K562 (cell line): ENCODE measurements at regions not wholly inside any gene's neighbourhood (a gene's known extent, or its start where the extent isn't known, plus 50 kb on each side); places are given as distances from the start of the nearest gene placed in this dataset.

Experiments
- ATAC-seq: fragments of 200-7000 bp; cut with Tn5 transposase; 3 replicates; pipeline ENCODE4 v1.9.1; 2020; ENCODE audit warnings: moderate library complexity
- BruUV-seq: library from RNA; stranded (reverse); fragments of 400-500 nt; replicated peaks from 2 replicates; lab custom pipeline; 2021; lab: Mats Ljungman, UMichigan
- CTCF ChIA-PET: fragments of 300-600 bp; formaldehyde crosslinking; extraction: SDS; loops from one replicate; lab custom pipeline; 2021; ENCODE audit warnings: low intra/inter-chr PET ratio; lab: Yijun Ruan, JAX
- POLR2A ChIA-PET: fragments of 300-600, 350-650 bp; sonication (Branson Sonifier 250); formaldehyde crosslinking; extraction: SDS; loops from one replicate; lab custom pipeline; 2021; ENCODE audit warnings: antibody characterized with exemption, inconsistent platforms; lab: Yijun Ruan, JAX
- DNase-seq, 4 experiments: peaks; one replicate each; pipeline versions ENCODE4 v3.0.0 to v3.0.0-alpha.2; 2011 to 2018; ENCODE audit warnings: low spot score in 3 of 4, mixed read lengths in 3 of 4; ENCODE audit errors: extremely low read depth in 1 of 4
- FAIRE-seq: peaks from 2 replicates; lab custom pipeline; 2011; peaks lifted over from hg19 to GRCh38; lab: Jason Lieb, UNC
- H2AFZ ChIP-seq: 2 replicates; pipeline ENCODE4 v1.6.0; 2011; ENCODE audit warnings: low read depth, low read length, control low read depth, inconsistent platforms
- H3K27ac ChIP-seq: fragments of 200-600 bp; 3 replicates; pipeline ENCODE4 v1.8.0; 2011; ENCODE audit warnings: low read depth, mild to moderate bottlenecking, control low read depth, inconsistent platforms, low read length, moderate library complexity, mixed read lengths; ENCODE audit errors: extremely low read depth
- H3K27me3 ChIP-seq, 2 experiments: fragments of 300-600 bp in 1 of 2; 2 replicates in 1 of 2; 3 replicates in 1 of 2; pipeline versions ENCODE4 v1.6.0 to v1.8.0; 2011; ENCODE audit warnings: inconsistent platforms in 2 of 2, low read length in 2 of 2, mild to moderate bottlenecking in 1 of 2, mixed read lengths in 1 of 2, moderate library complexity in 1 of 2; ENCODE audit not compliant: control insufficient read depth in 2 of 2, insufficient read depth in 2 of 2
- H3K36me3 ChIP-seq: fragments of 300-600 bp; 3 replicates; pipeline ENCODE4 v1.8.0; 2011; ENCODE audit warnings: mild to moderate bottlenecking, low read length, inconsistent platforms; ENCODE audit not compliant: control insufficient read depth, insufficient read depth
- H3K4me1 ChIP-seq, 2 experiments: fragments of 200-600 bp in 1 of 2; replicated peaks in 1 of 2; 2 replicates in 1 of 2; 3 replicates in 1 of 2; pipeline versions ENCODE4 v1.5.1 to v1.8.0; 2011; ENCODE audit warnings: inconsistent platforms in 2 of 2, low read length in 2 of 2, mild to moderate bottlenecking in 1 of 2, mixed read lengths in 1 of 2, moderate library complexity in 1 of 2; ENCODE audit not compliant: control insufficient read depth in 2 of 2, insufficient read depth in 2 of 2
- H3K4me2 ChIP-seq: 2 replicates; pipeline ENCODE4 v1.6.1; 2011; ENCODE audit warnings: low read length, control low read depth, inconsistent platforms, mixed read lengths; ENCODE audit not compliant: insufficient read depth
- H3K4me3 ChIP-seq: fragments of 200-600 bp; sonication (generic), shearing (Covaris generic); 2 replicates; pipeline ENCODE4 v1.5.1; 2016; ENCODE audit warnings: control low read depth, inconsistent platforms
- H3K79me2 ChIP-seq: fragments of 200-600 bp; 3 replicates; pipeline ENCODE4 v1.8.0; 2011; ENCODE audit warnings: low read length, inconsistent platforms; ENCODE audit not compliant: control insufficient read depth, insufficient read depth
- H3K9ac ChIP-seq, 2 experiments: 2 replicates each; pipeline versions ENCODE4 v1.6.0 to v1.6.1; 2011; ENCODE audit warnings: low read depth in 2 of 2, low read length in 2 of 2, control low read depth in 1 of 2, inconsistent platforms in 1 of 2, mild to moderate bottlenecking in 1 of 2, mixed read lengths in 1 of 2; ENCODE audit not compliant: insufficient read depth in 1 of 2
- H3K9me1 ChIP-seq: one replicate; pipeline ENCODE4 v1.6.0; 2011; ENCODE audit warnings: inconsistent platforms, mild to moderate bottlenecking, low read length, moderate library complexity; ENCODE audit not compliant: control insufficient read depth, insufficient read depth
- H3K9me3 ChIP-seq: replicated peaks from 2 replicates; pipeline ENCODE4 v1.5.1; 2011; ENCODE audit warnings: low read depth, low read length, inconsistent platforms; ENCODE audit not compliant: control insufficient read depth, insufficient read depth
- H4K20me1 ChIP-seq: replicated peaks from 2 replicates; pipeline ENCODE4 v1.6.1; 2011; ENCODE audit warnings: low read length, inconsistent platforms, mixed read lengths; ENCODE audit not compliant: control insufficient read depth, insufficient read depth
- C11orf30 ChIP-seq: fragments of 450-650 bp; IDR thresholded peaks from 2 replicates; pipeline ENCODE4 v1.6.1; 2016; ENCODE audit warnings: low read depth, mild to moderate bottlenecking
- CCAR2 ChIP-seq: fragments of 200-400 bp; formaldehyde crosslinking; IDR thresholded peaks from 2 replicates; pipeline ENCODE4 v1.6.1; 2017; ENCODE audit warnings: mild to moderate bottlenecking, low read depth, low read length
- ETS1 ChIP-seq: conservative IDR thresholded peaks from 2 replicates; pipeline ENCODE4 v1.6.1; 2011; ENCODE audit warnings: low read depth, mild to moderate bottlenecking, low read length; ENCODE audit not compliant: control insufficient read depth
- ETV6 ChIP-seq, 3 experiments: fragments of 150-350 bp in 1 of 3; sonication (generic) in 1 of 3; formaldehyde crosslinking in 1 of 3; IDR thresholded peaks; 2 replicates each; pipeline versions ENCODE4 v1.6.1 to v1.8.0; 2014 to 2022; ENCODE audit warnings: borderline replicate concordance in 2 of 3, low read depth in 2 of 3, antibody characterized with exemption in 1 of 3, low read length in 1 of 3, mild to moderate bottlenecking in 1 of 3, missing genetic modification reagents in 1 of 3
- HDGF ChIP-seq: fragments of 450-650 bp; IDR thresholded peaks from 2 replicates; pipeline ENCODE4 v1.6.1; 2016
- KAT7 ChIP-seq: sonication (generic); formaldehyde crosslinking; IDR thresholded peaks from 2 replicates; pipeline ENCODE4 v1.8.0; 2022; ENCODE audit warnings: missing genetic modification reagents, mild to moderate bottlenecking, borderline replicate concordance
- MBD1 ChIP-seq: fragments of 250-450 bp; sonication (Bioruptor Pico); IDR thresholded peaks from 2 replicates; pipeline ENCODE4 v1.8.0; 2022; ENCODE audit warnings: inconsistent platforms
- NR2C2 ChIP-seq, 2 experiments: fragments of 200-800 bp in 1 of 2; sonication (Bioruptor generic) in 1 of 2; sonication (generic) in 1 of 2; formaldehyde crosslinking in 1 of 2; IDR thresholded peaks; 2 replicates each; pipeline versions ENCODE4 v1.6.1 to v1.8.0; 2016 to 2022; ENCODE audit warnings: mild to moderate bottlenecking in 1 of 2, missing compliant biosample characterization in 1 of 2, missing genetic modification characterization in 1 of 2, missing genetic modification reagents in 1 of 2
- TSHZ1 ChIP-seq: fragments of 250-450 bp; sonication (Bioruptor Pico); IDR thresholded peaks from 2 replicates; pipeline ENCODE4 v1.4.0; 2020; ENCODE audit warnings: mild to moderate bottlenecking, moderate library complexity
- ZNF41 ChIP-seq: fragments of 250-450 bp; sonication (Bioruptor Pico); conservative IDR thresholded peaks from 2 replicates; pipeline ENCODE4 v1.4.0; 2020; ENCODE audit warnings: mild to moderate bottlenecking
- in situ Hi-C: fragments of 300-500 bp; cut with MboI; formaldehyde crosslinking; loops from 4 replicates; pipeline ENCODE4 v1.15.0; 2018; ENCODE audit warnings: inconsistent platforms, mixed read lengths
- intact Hi-C: fragments of 100-400 bp; cut with micrococcal nuclease; formaldehyde crosslinking; loops from 2 replicates; pipeline ENCODE4 v1.14.2; 2022

- no peaks in the 10 kb centered on the region for H3K79me2 ChIP-seq
- no peaks in the 10 kb centered on the region for H3K9me1 ChIP-seq
- DNase-seq (no peak), ATAC-seq (no peak), FAIRE-seq (no peak)
- no TSS peak for BruUV-seq
- H3K4me2 ChIP-seq, result no peak overlapping the region
- no peak for TF ChIP-seq TSHZ1 (CRISPR knock-in tag)
- no peak for TF ChIP-seq HDGF
- TF ChIP-seq ZNF41 (CRISPR knock-in tag), result no peak
- no peak for TF ChIP-seq CCAR2
- no peak for TF ChIP-seq NR2C2 (CRISPR knock-in tag; IDR thresholded peaks at IDR 0.05)
- no peak for TF ChIP-seq NR2C2 (tag; IDR thresholded peaks at IDR 0.05)
- no peak for TF ChIP-seq KAT7 (CRISPR knock-in tag)
- no peak for TF ChIP-seq MBD1 (CRISPR knock-in tag)
- no peak for TF ChIP-seq ETV6 (IDR thresholded peaks at IDR 0.05; ENCODE audit: borderline replicate concordance in 1 of 2, low read depth in 2 of 2, low read length in 1 of 2)
- TF ChIP-seq ETV6 (CRISPR knock-in tag; IDR thresholded peaks at IDR 0.05; ENCODE audit: borderline replicate concordance), result no peak
- TF ChIP-seq ETS1, result no peak
- no peak for TF ChIP-seq C11orf30
- H3K9me3 ChIP-seq, result no peaks in the 10 kb centered on the region; the same call in 1 of the 2 replicates
- in situ Hi-C loops, result no loop called here
- intact Hi-C loops, result no loop called here
- H3K36me3 ChIP-seq, result no peaks in the 10 kb centered on the region
- H3K27ac ChIP-seq, result no peak overlapping the region
- H3K4me1 ChIP-seq, result no peaks in the 10 kb centered on the region; a peak in 1 of 5 replicates
- H4K20me1 ChIP-seq, result no peaks in the 10 kb centered on the region
- no peak overlapping the region for H2AFZ ChIP-seq
- no peak overlapping the region for H3K9ac ChIP-seq
- CTCF ChIA-PET, result no interaction called here
- H3K27me3 ChIP-seq, result no peaks in the 10 kb centered on the region
- POLR2A ChIA-PET, result no interaction called here
- no peak overlapping the region for H3K4me3 ChIP-seq
These were observed 1205.3 kb downstream of the REEP3 start for GRCh38 chr10:64726466-64726865.
